ENCODE measurements at regions not wholly inside any gene's neighbourhood (a gene's known extent, or its start where the extent isn't known, plus 50 kb on each side); places are given as distances from the start of the nearest gene placed in this dataset.

DNA sequence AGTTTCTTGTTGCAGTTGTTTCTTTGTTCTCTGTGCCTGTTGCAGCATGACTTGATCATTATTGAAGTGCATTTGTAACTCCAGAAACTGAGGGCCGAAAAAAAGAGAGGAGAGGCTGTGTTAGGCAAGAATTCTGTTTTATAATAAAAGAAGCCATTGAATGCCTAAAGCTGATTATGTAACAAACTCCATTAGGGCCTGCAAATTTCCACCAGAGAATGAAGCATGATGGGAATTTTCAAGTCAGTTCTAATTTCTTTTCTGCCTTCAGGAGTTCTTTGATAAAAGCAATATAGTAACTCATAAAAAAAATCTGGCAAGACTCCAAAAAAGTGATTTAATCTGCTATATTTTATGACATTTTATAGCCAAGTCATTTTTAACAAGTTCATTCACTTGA, 156.7 kb upstream of the RASSF8 start:
- TF ChIP-seq CTCF (IDR thresholded peaks at IDR 0.05): no peak
- no peak for TF ChIP-seq POLR2A (IDR thresholded peaks at IDR 0.05)
